ENCODE measurements at regions not wholly inside any gene's neighbourhood (a gene's known extent, or its start where the extent isn't known, plus 50 kb on each side); places are given as distances from the start of the nearest gene placed in this dataset.

GRCh38 chr4:184954482-184954881 lies 63.8 kb upstream of the HELT start:
- no peak for TF ChIP-seq POLR2A (IDR thresholded peaks at IDR 0.05)
- no peak for TF ChIP-seq CTCF (IDR thresholded peaks at IDR 0.05)
- no peak for TF ChIP-seq POLR2AphosphoS5 (IDR thresholded peaks at IDR 0.05)
